NCI-H1048 (cell line): ENCODE measurements at regions not wholly inside any gene's neighbourhood (a gene's known extent, or its start where the extent isn't known, plus 50 kb on each side); places are given as distances from the start of the nearest gene placed in this dataset.
"Not testable (repeated sequence)": the region's sequence is repeated elsewhere in the genome, so short reads cannot be mapped to it uniquely, and the experiment has no call there.

ENCODE experiments used
- DNase-seq: peaks from one replicate; lab custom pipeline; 2025; lab: John Stamatoyannopoulos, UW

GRCh38 chr14:56422221-56422620, 157.4 kb upstream of the TMEM260 start:
- no peak for DNase-seq

- peak; percentile 21 for DNase-seq
Observed at GRCh38 chr14:56422703-56423213, 156.8 kb upstream of the TMEM260 start.

- no peak for DNase-seq
Observed at GRCh38 chr14:56423544-56423943, 156.1 kb upstream of the TMEM260 start.

- no peak for DNase-seq
Observed at GRCh38 chr14:56431013-56431412, 148.6 kb upstream of the TMEM260 start.

- DNase-seq, result no peak
Observed at GRCh38 chr14:56449670-56450213, 129.9 kb upstream of the TMEM260 start.

GRCh38 chr14:56452940-56453339, 126.7 kb upstream of the TMEM260 start:
- DNase-seq, result no peak

GRCh38 chr14:56454680-56455079, 124.9 kb upstream of the TMEM260 start:
- DNase-seq, result not testable (repeated sequence)

- no peak for DNase-seq
Observed at GRCh38 chr14:56460469-56460868, 119.1 kb upstream of the TMEM260 start.

GRCh38 chr14:56461276-56462275, 118.0 kb upstream of the TMEM260 start:
- DNase-seq, result no peak

GRCh38 chr14:56463271-56463890, 116.2 kb upstream of the TMEM260 start:
- no peak for DNase-seq

GRCh38 chr14:56471056-56471455, 108.5 kb upstream of the TMEM260 start:
- no peak for DNase-seq

GRCh38 chr14:56474419-56475022, 105.1 kb upstream of the TMEM260 start:
- DNase-seq, result peak; percentile 11

GRCh38 chr14:56482310-56482911, 97.2 kb upstream of the TMEM260 start:
- DNase-seq, result peak; percentile 8

- peak; percentile 1 for DNase-seq
Observed at GRCh38 chr14:56487090-56487667, 92.4 kb upstream of the TMEM260 start.

- DNase-seq, result no peak
Observed at GRCh38 chr14:56487761-56488160, 91.8 kb upstream of the TMEM260 start.

GRCh38 chr14:56488306-56488705, 91.3 kb upstream of the TMEM260 start:
- DNase-seq, result no peak

GRCh38 chr14:56490379-56490778, 89.2 kb upstream of the TMEM260 start:
- DNase-seq, result peak; percentile 18

- DNase-seq, result peak; percentile 14
Observed at GRCh38 chr14:56491299-56492285, 88.0 kb upstream of the TMEM260 start.

- no peak for DNase-seq
Observed at GRCh38 chr14:56494167-56494566, 85.4 kb upstream of the TMEM260 start.

- DNase-seq, result no peak
Observed at GRCh38 chr14:56498112-56498511, 81.5 kb upstream of the TMEM260 start.
